A172 (cell line): ENCODE measurements at regions not wholly inside any gene's neighbourhood (a gene's known extent, or its start where the extent isn't known, plus 50 kb on each side); places are given as distances from the start of the nearest gene placed in this dataset.

Experiments
- DNase-seq: peaks from one replicate; pipeline ENCODE4 v3.0.0-alpha.2; 2015; ENCODE audit warnings: low spot score

- DNase-seq = peak; percentile 95
Observed at GRCh38 chr10:31754803-31755624, 173.6 kb downstream of the ARHGAP12 start.

GRCh38 chr10:31753681-31754080 is 174.9 kb downstream of the ARHGAP12 start:
- no peak for DNase-seq

GRCh38 chr10:31752170-31752569 is 176.5 kb downstream of the ARHGAP12 start:
- DNase-seq = no peak

- no peak for DNase-seq
Observed at GRCh38 chr10:31751738-31752080, 176.9 kb downstream of the ARHGAP12 start.

- DNase-seq = peak; percentile 33
Observed at GRCh38 chr10:31751051-31751737, 177.4 kb downstream of the ARHGAP12 start.

GRCh38 chr10:31749981-31750840 is 178.4 kb downstream of the ARHGAP12 start:
- peak; percentile 76 for DNase-seq

- peak; percentile 72 for DNase-seq
Observed at GRCh38 chr10:31749301-31749700, 179.3 kb downstream of the ARHGAP12 start.

- peak; percentile 99 for DNase-seq
Observed at GRCh38 chr10:31745612-31746376, 182.8 kb downstream of the ARHGAP12 start.

GRCh38 chr10:31744025-31744424 is 184.6 kb downstream of the ARHGAP12 start:
- no peak for DNase-seq

GRCh38 chr10:31742255-31742654 is 186.4 kb downstream of the ARHGAP12 start:
- DNase-seq = no peak

GRCh38 chr10:31741473-31741872 is 187.2 kb downstream of the ARHGAP12 start:
- DNase-seq = no peak

GRCh38 chr10:31739711-31740110 is 188.9 kb downstream of the ARHGAP12 start:
- peak; percentile 98 for DNase-seq

GRCh38 chr10:31739146-31739545 is 189.5 kb downstream of the ARHGAP12 start:
- no peak for DNase-seq

GRCh38 chr10:31731711-31732110 is 196.9 kb downstream of the ARHGAP12 start:
- no peak for DNase-seq

- DNase-seq = no peak
Observed at GRCh38 chr10:31730776-31731175, 197.9 kb downstream of the ARHGAP12 start.

GRCh38 chr10:31728698-31729224 is 199.9 kb downstream of the ARHGAP12 start:
- no peak for DNase-seq

GRCh38 chr10:31725436-31725835 is 203.2 kb downstream of the ARHGAP12 start:
- no peak for DNase-seq

- DNase-seq = no peak
Observed at GRCh38 chr10:31724296-31724695, 204.3 kb downstream of the ARHGAP12 start.

GRCh38 chr10:31723106-31723750 is 205.4 kb downstream of the ARHGAP12 start:
- peak; percentile 29 for DNase-seq

- no peak for DNase-seq
Observed at GRCh38 chr10:31721096-31721495, 207.5 kb downstream of the ARHGAP12 start.

GRCh38 chr10:31720546-31720945 is 208.1 kb downstream of the ARHGAP12 start:
- DNase-seq = no peak
